Left lung (tissue), 4 donors: ENCODE measurements at regions not wholly inside any gene's neighbourhood (a gene's known extent, or its start where the extent isn't known, plus 50 kb on each side); places are given as distances from the start of the nearest gene placed in this dataset.

ENCODE experiments used
- ATAC-seq: fragments of 200-7000 bp; cut with Tn5 transposase; one replicate; pipeline ENCODE4 v1.9.1; 2020; ENCODE audit warnings: moderate library complexity
- DNase-seq, 4 donors: peaks; one replicate each; pipeline ENCODE4 v3.0.0-alpha.2; 2013 to 2020
- H3K27ac ChIP-seq, 2 donors: fragments of 200-600 bp; sonication (generic) in 1 of 2; one replicate each; pipeline versions ENCODE4 v1.5.0 to v1.8.0; 2020 to 2021
- H3K27me3 ChIP-seq, 2 donors: fragments of 200-600 bp; sonication (generic) in 1 of 2; one replicate each; pipeline versions ENCODE4 v1.5.0 to v1.8.0; 2020 to 2021
- H3K36me3 ChIP-seq, 2 donors: fragments of 200-600 bp; sonication (generic) in 1 of 2; one replicate each; pipeline versions ENCODE4 v1.5.0 to v1.8.0; 2020 to 2021
- H3K4me1 ChIP-seq, 2 donors: fragments of 200-600 bp; one replicate each; pipeline ENCODE4 v1.8.0; 2021
- H3K4me3 ChIP-seq, 2 donors: fragments of 200-600 bp; sonication (generic) in 1 of 2; one replicate each; pipeline versions ENCODE4 v1.5.0 to v1.8.0; 2020 to 2021; ENCODE audit warnings: mild to moderate bottlenecking in 1 of 2
- H3K9me3 ChIP-seq, 2 donors: fragments of 200-600 bp; sonication (generic) in 1 of 2; one replicate each; pipeline versions ENCODE4 v1.5.0 to v1.8.0; 2020 to 2021
- CTCF ChIP-seq, 2 donors: fragments of 200-600 bp; sonication (generic) in 1 of 2; IDR thresholded peaks; one replicate each; pipeline versions ENCODE4 v1.5.0 to v1.8.0; 2021; ENCODE audit warnings: antibody characterized with exemption in 2 of 2
- intact Hi-C, 2 donors: fragments of 100-400 bp; cut with DNase I; formaldehyde crosslinking; loops; one replicate each; pipeline versions ENCODE4 v1.11.2 to v1.14.2; 2022
- donor health status: DM: no; HTN: yes; CAD: no.
- donor health status: DM: no; HTN: no; CAD: no.

GRCh38 chr1:58152697-58153096 is 393.8 kb downstream of the OMA1 start:
- Histone ChIP-seq H3K27ac (no peak overlapping the region), H3K9me3 (no peaks in the 10 kb centered on the region), H3K36me3 (no peaks in the 10 kb centered on the region), H3K4me1 (no peaks in the 10 kb centered on the region), H3K4me3 (no peak overlapping the region), H3K27me3 (no peaks in the 10 kb centered on the region)
- ATAC-seq = no peak
- no peak for TF ChIP-seq CTCF (IDR thresholded peaks at IDR 0.05)
- intact Hi-C loops = no loop called here
- DNase-seq = no peak

- intact Hi-C loops = no loop called here
These were observed 397.2 kb downstream of the OMA1 start for GRCh38 chr1:58149271-58149812.

GRCh38 chr1:58144698-58145270 is 401.7 kb downstream of the OMA1 start:
- Histone ChIP-seq H3K4me1 (no peaks in the 10 kb centered on the region), H3K4me3 (no peak overlapping the region), H3K27ac (no peak overlapping the region), H3K36me3 (no peaks in the 10 kb centered on the region), H3K9me3 (peaks cover 0 to 4% of the 10 kb centered on the region in 2 donors), H3K27me3 (no peaks in the 10 kb centered on the region)
- intact Hi-C loops = no loop called here
- no peak for TF ChIP-seq CTCF (IDR thresholded peaks at IDR 0.05)
- DNase-seq (no peak), ATAC-seq (no peak)

More at GRCh38 chr1:58149271-58149812, 397.2 kb downstream of the OMA1 start:
- H3K9me3 ChIP-seq = no peaks in the 10 kb centered on the region
- H3K27ac ChIP-seq = no peak overlapping the region
- H3K4me3 ChIP-seq = no peak overlapping the region
- H3K27me3 ChIP-seq = no peaks in the 10 kb centered on the region
- ATAC-seq (no peak), DNase-seq (no peak)
- TF ChIP-seq CTCF (IDR thresholded peaks at IDR 0.05) = no peak
- no peaks in the 10 kb centered on the region for H3K4me1 ChIP-seq
- no peaks in the 10 kb centered on the region for H3K36me3 ChIP-seq

GRCh38 chr1:58143972-58144697 is 402.4 kb downstream of the OMA1 start:
- ATAC-seq (no peak), DNase-seq (peak in 1 of 4 donors; percentile 8)
- Histone ChIP-seq H3K4me3 (no peak overlapping the region), H3K27me3 (no peaks in the 10 kb centered on the region), H3K36me3 (no peaks in the 10 kb centered on the region), H3K27ac (no peak overlapping the region), H3K4me1 (no peaks in the 10 kb centered on the region), H3K9me3 (peaks cover 0 to 4% of the 10 kb centered on the region in 2 donors)
- intact Hi-C loops = no loop called here
- TF ChIP-seq CTCF (IDR thresholded peaks at IDR 0.05) = no peak

- H3K9me3 ChIP-seq = peaks cover 0 to 13% of the 10 kb centered on the region in 2 donors
- H3K4me1 ChIP-seq = no peaks in the 10 kb centered on the region
- intact Hi-C loops = no loop called here
- no peak overlapping the region for H3K4me3 ChIP-seq
- no peak for TF ChIP-seq CTCF (IDR thresholded peaks at IDR 0.05)
- ATAC-seq = no peak
- DNase-seq = no peak
- no peaks in the 10 kb centered on the region for H3K27me3 ChIP-seq
- H3K36me3 ChIP-seq = no peaks in the 10 kb centered on the region
- no peak overlapping the region for H3K27ac ChIP-seq
These were observed 410.1 kb downstream of the OMA1 start for GRCh38 chr1:58136387-58136786.
